Keratinocyte (primary cell): ENCODE measurements at regions not wholly inside any gene's neighbourhood (a gene's known extent, or its start where the extent isn't known, plus 50 kb on each side); places are given as distances from the start of the nearest gene placed in this dataset.

Experiments
- DNase-seq: peaks from one replicate; pipeline ENCODE4 v3.0.0-alpha.2; 2011; ENCODE audit warnings: low read depth, missing footprints, low spot score
- FAIRE-seq: peaks from 2 replicates; lab custom pipeline; 2011; peaks lifted over from hg19 to GRCh38; lab: Jason Lieb, UNC
- H2AFZ ChIP-seq: 2 replicates; pipeline ENCODE4 v1.6.0; 2012; ENCODE audit warnings: low read length, control low read depth, inconsistent platforms; ENCODE audit not compliant: control insufficient read depth
- H3K27ac ChIP-seq: 2 replicates; pipeline ENCODE4 v1.5.1; 2011; ENCODE audit warnings: low read length; ENCODE audit not compliant: control insufficient read depth, insufficient read depth
- H3K27me3 ChIP-seq: 3 replicates; pipeline ENCODE4 v1.6.0; 2011; ENCODE audit warnings: low read length; ENCODE audit not compliant: control insufficient read depth, insufficient read depth; ENCODE audit errors: extremely low read depth
- H3K36me3 ChIP-seq, 2 experiments: 2 replicates in 1 of 2; 3 replicates in 1 of 2; pipeline ENCODE4 v1.5.1; 2011; ENCODE audit warnings: low read length in 2 of 2, mild to moderate bottlenecking in 1 of 2; ENCODE audit not compliant: control insufficient read depth in 2 of 2, insufficient read depth in 2 of 2; ENCODE audit errors: extremely low read depth in 1 of 2
- H3K4me1 ChIP-seq: 3 replicates; pipeline ENCODE4 v1.5.1; 2011; ENCODE audit warnings: low read length; ENCODE audit not compliant: control insufficient read depth, insufficient read depth; ENCODE audit errors: extremely low read depth
- H3K4me2 ChIP-seq: 3 replicates; pipeline ENCODE4 v1.6.0; 2011; ENCODE audit warnings: low read depth, low read length; ENCODE audit not compliant: control insufficient read depth, insufficient read depth; ENCODE audit errors: extremely low read depth
- H3K4me3 ChIP-seq, 3 experiments: fragments of 200-600 bp in 1 of 3; sonication (generic) in 1 of 3; 2 replicates in 2 of 3; 3 replicates in 1 of 3; pipeline ENCODE4 v1.5.1; 2011 to 2016; ENCODE audit warnings: low read length in 3 of 3, mild to moderate bottlenecking in 3 of 3, control low read depth in 2 of 3, inconsistent platforms in 1 of 3, low read depth in 1 of 3, mixed read lengths in 1 of 3, mixed run types in 1 of 3, moderate library complexity in 1 of 3; ENCODE audit not compliant: control insufficient read depth in 2 of 3, insufficient read depth in 2 of 3; ENCODE audit errors: extremely low read depth in 1 of 3
- H3K79me2 ChIP-seq: 2 replicates; pipeline ENCODE4 v1.6.0; 2012; ENCODE audit warnings: low read length; ENCODE audit not compliant: control insufficient read depth, insufficient read depth
- H3K9ac ChIP-seq: 3 replicates; pipeline ENCODE4 v1.6.0; 2011; ENCODE audit warnings: low read length; ENCODE audit not compliant: control insufficient read depth, insufficient read depth; ENCODE audit errors: extremely low read depth
- H3K9me1 ChIP-seq: 3 replicates; pipeline ENCODE4 v1.6.0; 2011; ENCODE audit warnings: low read length; ENCODE audit not compliant: control insufficient read depth, insufficient read depth; ENCODE audit errors: extremely low read depth
- H3K9me3 ChIP-seq: 2 replicates; pipeline ENCODE4 v1.5.1; 2012; ENCODE audit warnings: low read depth, low read length; ENCODE audit not compliant: control insufficient read depth
- H4K20me1 ChIP-seq: 3 replicates; pipeline ENCODE4 v1.6.0; 2011; ENCODE audit warnings: low read length; ENCODE audit not compliant: control insufficient read depth, insufficient read depth; ENCODE audit errors: extremely low read depth
- EZH2 ChIP-seq: IDR thresholded peaks from one replicate; pipeline ENCODE4 v1.6.1; 2012; ENCODE audit warnings: inconsistent platforms, mild to moderate bottlenecking, low read length, moderate library complexity
- dilution Hi-C: fragments of 300-500 bp; cut with MboI; formaldehyde crosslinking; loops from one replicate; pipeline ENCODE4 v1.7.0; 2020; ENCODE audit warnings: low sequenced_read_pairs; ENCODE audit not compliant: extremely low pct_ligation_motif_present
- TF ChIP-seq, protein P1 (sequence below), 3 experiments: IDR thresholded peaks in 1 of 3; conservative IDR thresholded peaks in 1 of 3; optimal IDR thresholded peaks in 1 of 3; 2 replicates in 2 of 3; 3 replicates in 1 of 3; pipeline versions ENCODE3 to v1.5.1; 2011; ENCODE audit warnings: low read length in 3 of 3, mild to moderate bottlenecking in 3 of 3, moderate library complexity in 2 of 3, control low read depth in 1 of 3, inconsistent platforms in 1 of 3; ENCODE audit not compliant: insufficient read depth in 2 of 3; ENCODE audit errors: extremely low read depth in 1 of 3

DNA sequence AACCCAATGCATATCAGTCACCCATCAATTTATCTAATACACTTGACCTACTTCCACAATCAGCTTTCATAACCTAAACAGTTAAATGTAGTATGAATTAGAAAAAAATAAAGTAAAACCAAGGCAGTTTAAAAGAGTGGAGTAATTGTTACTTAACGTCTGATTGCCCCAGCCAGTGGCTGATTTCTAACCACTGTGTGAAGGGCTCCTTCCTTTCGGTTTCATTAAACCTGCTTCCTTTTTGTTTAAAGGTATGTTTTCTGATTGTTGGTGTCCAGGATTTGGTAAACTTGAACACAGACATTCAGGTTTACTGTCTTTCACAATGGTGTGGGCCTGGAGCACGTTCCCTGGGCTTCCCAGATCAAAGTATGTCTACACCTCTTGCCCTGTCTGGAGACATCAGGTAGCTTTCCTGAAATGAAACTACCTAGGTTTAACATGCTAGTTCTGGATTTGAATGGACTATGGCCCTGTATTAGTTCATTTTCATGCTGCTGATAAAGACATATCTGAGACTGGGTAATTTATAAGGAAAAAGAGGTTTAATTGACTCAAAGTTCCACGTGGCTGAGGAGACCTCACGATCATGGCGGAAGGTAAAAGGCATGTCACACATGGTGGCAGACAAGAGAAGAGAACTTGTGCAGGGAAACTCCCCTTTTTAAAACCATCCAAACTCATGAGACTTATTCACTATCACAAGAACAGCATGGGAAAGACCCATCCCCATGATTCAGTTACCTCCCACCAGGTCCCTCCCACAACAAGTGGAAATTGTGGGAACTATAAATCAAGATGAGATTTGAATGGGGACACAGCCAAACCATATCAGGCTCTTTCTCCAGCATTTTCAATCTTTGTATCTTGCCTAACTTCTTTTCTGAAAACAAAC, 605.2 kb upstream of the ID2 start:
- Histone ChIP-seq H3K9me1 (no peaks in the 10 kb centered on the region), H3K9ac (no peak overlapping the region), H4K20me1 (no peaks in the 10 kb centered on the region), H3K27me3 (no peaks in the 10 kb centered on the region), H3K4me3 (no peak overlapping the region), H3K79me2 (no peaks in the 10 kb centered on the region), H3K4me1 (no peaks in the 10 kb centered on the region), H3K27ac (no peak overlapping the region), H3K36me3 (no peaks in the 10 kb centered on the region), H3K4me2 (no peak overlapping the region), H2AFZ (no peak overlapping the region), H3K9me3 (no peaks in the 10 kb centered on the region)
- no peak for FAIRE-seq
- TF ChIP-seq, protein P1, sequence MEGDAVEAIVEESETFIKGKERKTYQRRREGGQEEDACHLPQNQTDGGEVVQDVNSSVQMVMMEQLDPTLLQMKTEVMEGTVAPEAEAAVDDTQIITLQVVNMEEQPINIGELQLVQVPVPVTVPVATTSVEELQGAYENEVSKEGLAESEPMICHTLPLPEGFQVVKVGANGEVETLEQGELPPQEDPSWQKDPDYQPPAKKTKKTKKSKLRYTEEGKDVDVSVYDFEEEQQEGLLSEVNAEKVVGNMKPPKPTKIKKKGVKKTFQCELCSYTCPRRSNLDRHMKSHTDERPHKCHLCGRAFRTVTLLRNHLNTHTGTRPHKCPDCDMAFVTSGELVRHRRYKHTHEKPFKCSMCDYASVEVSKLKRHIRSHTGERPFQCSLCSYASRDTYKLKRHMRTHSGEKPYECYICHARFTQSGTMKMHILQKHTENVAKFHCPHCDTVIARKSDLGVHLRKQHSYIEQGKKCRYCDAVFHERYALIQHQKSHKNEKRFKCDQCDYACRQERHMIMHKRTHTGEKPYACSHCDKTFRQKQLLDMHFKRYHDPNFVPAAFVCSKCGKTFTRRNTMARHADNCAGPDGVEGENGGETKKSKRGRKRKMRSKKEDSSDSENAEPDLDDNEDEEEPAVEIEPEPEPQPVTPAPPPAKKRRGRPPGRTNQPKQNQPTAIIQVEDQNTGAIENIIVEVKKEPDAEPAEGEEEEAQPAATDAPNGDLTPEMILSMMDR (optimal IDR thresholded peaks at IDR 0.05 in 1 of 3, IDR thresholded peaks at IDR 0.05 in 1 of 3, conservative IDR thresholded peaks at IDR 0.05 in 1 of 3; ENCODE audit: extremely low read depth in 1 of 3, insufficient read depth in 2 of 3, low read length in 3 of 3) = no peak
- TF ChIP-seq EZH2 = no peak
- no peak for DNase-seq
- dilution Hi-C loops = no loop called here

DNA sequence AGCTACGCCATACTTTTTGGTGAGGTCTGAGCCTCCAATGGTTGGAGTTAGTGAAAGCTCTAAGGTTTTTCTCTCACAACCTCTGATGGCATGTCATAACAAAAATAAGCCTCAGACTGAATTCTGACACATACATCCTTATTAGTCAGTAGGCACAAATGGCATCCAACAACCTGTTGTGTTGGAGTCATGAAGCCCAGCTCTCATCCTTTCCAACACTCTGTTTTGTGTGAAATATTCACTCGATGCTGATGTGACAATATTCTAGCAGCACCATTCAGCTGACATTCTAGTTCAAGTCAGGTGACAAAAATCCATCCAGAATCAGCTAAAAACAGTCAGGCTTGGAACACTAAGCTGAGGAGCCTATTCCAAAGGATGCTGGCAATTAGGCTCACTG, 603.2 kb upstream of the ID2 start:
- no peaks in the 10 kb centered on the region for H3K9me1 ChIP-seq
- DNase-seq (no peak), FAIRE-seq (no peak)
- no peak overlapping the region for H3K4me2 ChIP-seq
- H2AFZ ChIP-seq = no peak overlapping the region
- no peak overlapping the region for H3K27ac ChIP-seq
- H3K36me3 ChIP-seq = no peaks in the 10 kb centered on the region
- dilution Hi-C loops = no loop called here
- no peaks in the 10 kb centered on the region for H3K27me3 ChIP-seq
- H3K9ac ChIP-seq = no peak overlapping the region
- H3K4me3 ChIP-seq = no peak overlapping the region
- no peaks in the 10 kb centered on the region for H3K79me2 ChIP-seq
- no peaks in the 10 kb centered on the region for H3K4me1 ChIP-seq
- H3K9me3 ChIP-seq = no peaks in the 10 kb centered on the region
- TF ChIP-seq, protein P1 (optimal IDR thresholded peaks at IDR 0.05 in 1 of 3, IDR thresholded peaks at IDR 0.05 in 1 of 3, conservative IDR thresholded peaks at IDR 0.05 in 1 of 3; ENCODE audit: extremely low read depth in 1 of 3, insufficient read depth in 2 of 3, low read length in 3 of 3) = no peak
- TF ChIP-seq EZH2 = no peak
- no peaks in the 10 kb centered on the region for H4K20me1 ChIP-seq
